ENCODE measurements at regions not wholly inside any gene's neighbourhood (a gene's known extent, or its start where the extent isn't known, plus 50 kb on each side); places are given as distances from the start of the nearest gene placed in this dataset.

DNA sequence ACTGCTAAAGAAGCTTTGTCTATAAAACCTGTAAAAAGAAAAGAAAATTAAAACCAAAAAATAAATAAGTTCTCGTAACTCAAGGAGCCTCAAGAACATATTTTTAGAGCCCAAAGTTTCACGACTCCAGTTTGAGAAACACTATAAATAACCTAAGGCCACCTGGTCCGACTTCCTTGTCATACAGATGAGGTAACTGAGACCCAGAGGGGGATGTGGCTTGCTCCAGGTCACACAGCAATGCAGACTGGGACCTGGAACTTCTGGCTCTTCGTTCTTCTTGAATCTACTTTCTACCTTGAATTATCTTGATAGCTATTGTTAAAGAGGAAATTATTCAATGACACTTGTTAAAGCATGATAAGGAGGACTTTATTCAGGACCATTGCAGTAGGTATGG, 514.8 kb downstream of the CDK5RAP2 start:
- no peak overlapping the region for H3K4me3 ChIP-seq
- no peaks in the 10 kb centered on the region for H3K4me1 ChIP-seq (ENCODE audit: low read depth)
- no peak overlapping the region for H3K27ac ChIP-seq
- H3K27me3 ChIP-seq = no peaks in the 10 kb centered on the region
- H3K9me3 ChIP-seq (ENCODE audit: low read depth) = no peaks in the 10 kb centered on the region
- no peaks in the 10 kb centered on the region for H3K36me3 ChIP-seq
- TF ChIP-seq, protein P1, sequence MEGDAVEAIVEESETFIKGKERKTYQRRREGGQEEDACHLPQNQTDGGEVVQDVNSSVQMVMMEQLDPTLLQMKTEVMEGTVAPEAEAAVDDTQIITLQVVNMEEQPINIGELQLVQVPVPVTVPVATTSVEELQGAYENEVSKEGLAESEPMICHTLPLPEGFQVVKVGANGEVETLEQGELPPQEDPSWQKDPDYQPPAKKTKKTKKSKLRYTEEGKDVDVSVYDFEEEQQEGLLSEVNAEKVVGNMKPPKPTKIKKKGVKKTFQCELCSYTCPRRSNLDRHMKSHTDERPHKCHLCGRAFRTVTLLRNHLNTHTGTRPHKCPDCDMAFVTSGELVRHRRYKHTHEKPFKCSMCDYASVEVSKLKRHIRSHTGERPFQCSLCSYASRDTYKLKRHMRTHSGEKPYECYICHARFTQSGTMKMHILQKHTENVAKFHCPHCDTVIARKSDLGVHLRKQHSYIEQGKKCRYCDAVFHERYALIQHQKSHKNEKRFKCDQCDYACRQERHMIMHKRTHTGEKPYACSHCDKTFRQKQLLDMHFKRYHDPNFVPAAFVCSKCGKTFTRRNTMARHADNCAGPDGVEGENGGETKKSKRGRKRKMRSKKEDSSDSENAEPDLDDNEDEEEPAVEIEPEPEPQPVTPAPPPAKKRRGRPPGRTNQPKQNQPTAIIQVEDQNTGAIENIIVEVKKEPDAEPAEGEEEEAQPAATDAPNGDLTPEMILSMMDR (IDR thresholded peaks at IDR 0.05; ENCODE audit: low read depth, low read length) = no peak
- DNase-seq (ENCODE audit: low read depth in 1 of 2, low spot score in 1 of 2) = no peak

DNA sequence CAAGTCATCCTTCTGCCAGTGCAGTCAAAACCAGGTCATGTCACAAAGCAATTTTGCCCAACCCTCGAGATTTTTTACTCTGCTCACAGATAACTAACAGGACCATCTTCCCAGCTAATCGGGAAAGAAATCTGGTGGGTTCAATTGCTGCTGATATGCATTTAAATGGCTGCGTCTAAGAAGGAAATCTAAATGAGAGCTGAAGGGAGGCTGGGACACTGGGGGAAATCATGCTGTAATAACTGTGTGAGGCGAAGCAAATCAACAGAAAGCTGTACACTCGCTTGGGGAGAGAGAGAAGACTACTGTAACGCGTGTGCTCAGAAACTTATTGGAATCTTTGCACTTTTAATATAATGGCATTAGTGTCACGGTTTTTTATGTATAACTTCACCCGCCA, 535.0 kb downstream of the CDK5RAP2 start:
- Histone ChIP-seq H3K4me1 (ENCODE audit: low read depth) (no peaks in the 10 kb centered on the region), H3K27me3 (no peaks in the 10 kb centered on the region), H3K27ac (no peak overlapping the region), H3K9me3 (ENCODE audit: low read depth) (no peaks in the 10 kb centered on the region), H3K36me3 (no peaks in the 10 kb centered on the region), H3K4me3 (no peak overlapping the region)
- TF ChIP-seq, protein P1 (IDR thresholded peaks at IDR 0.05; ENCODE audit: low read depth, low read length) = no peak
- no peak for DNase-seq (ENCODE audit: low read depth in 1 of 2, low spot score in 1 of 2)

DNA sequence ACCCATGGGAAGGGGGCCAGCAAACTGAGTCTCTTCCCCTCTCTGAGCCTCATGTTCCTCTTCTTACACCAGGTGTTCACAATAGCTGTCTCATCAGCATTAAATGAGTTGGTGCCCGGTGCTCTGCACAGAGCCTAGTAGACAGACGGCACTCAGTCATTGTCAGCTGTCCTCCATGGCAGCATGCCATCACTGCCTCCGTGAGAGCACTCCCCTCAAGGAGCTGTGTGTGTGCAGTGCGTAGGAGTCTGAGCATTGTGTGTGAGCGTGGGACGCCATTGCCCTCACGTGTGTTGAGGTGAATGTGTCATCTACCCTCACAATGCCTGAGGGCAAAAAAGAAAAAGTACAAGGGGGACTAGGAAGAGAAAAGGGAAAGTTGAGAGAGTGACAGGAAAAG, 536.5 kb downstream of the CDK5RAP2 start:
- H3K36me3 ChIP-seq = no peaks in the 10 kb centered on the region
- no peak for DNase-seq (ENCODE audit: low read depth in 1 of 2, low spot score in 1 of 2)
- no peaks in the 10 kb centered on the region for H3K4me1 ChIP-seq (ENCODE audit: low read depth)
- H3K27ac ChIP-seq = no peak overlapping the region
- H3K9me3 ChIP-seq (ENCODE audit: low read depth) = no peaks in the 10 kb centered on the region
- no peaks in the 10 kb centered on the region for H3K27me3 ChIP-seq
- H3K4me3 ChIP-seq = no peak overlapping the region
- TF ChIP-seq, protein P1 (IDR thresholded peaks at IDR 0.05; ENCODE audit: low read depth, low read length) = no peak

DNA sequence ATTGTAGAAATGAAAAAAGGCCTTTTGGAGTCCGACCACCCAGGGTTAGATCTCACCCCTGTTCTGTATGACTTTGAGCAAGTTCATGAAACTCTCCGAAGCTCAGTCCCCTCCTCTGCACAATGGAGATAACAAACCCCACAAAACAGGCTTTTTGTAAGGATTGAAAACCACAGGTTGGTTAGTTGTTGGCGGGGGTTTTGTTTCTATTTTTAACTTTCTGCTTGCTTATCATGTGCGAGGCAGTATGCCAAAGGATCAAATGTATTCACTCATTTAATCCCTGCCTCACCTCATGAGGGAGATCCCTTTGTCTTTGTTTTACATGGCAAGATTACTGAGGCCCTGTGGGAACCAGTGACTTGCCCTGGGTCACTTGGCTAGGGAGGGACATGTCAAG, 539.1 kb downstream of the CDK5RAP2 start:
- Histone ChIP-seq H3K4me1 (ENCODE audit: low read depth) (no peaks in the 10 kb centered on the region), H3K27me3 (no peaks in the 10 kb centered on the region), H3K4me3 (no peak overlapping the region), H3K27ac (no peak overlapping the region), H3K36me3 (no peaks in the 10 kb centered on the region), H3K9me3 (ENCODE audit: low read depth) (no peaks in the 10 kb centered on the region)
- DNase-seq (ENCODE audit: low read depth in 1 of 2, low spot score in 1 of 2) = no peak
- TF ChIP-seq, protein P1 (IDR thresholded peaks at IDR 0.05; ENCODE audit: low read depth, low read length) = no peak

DNA sequence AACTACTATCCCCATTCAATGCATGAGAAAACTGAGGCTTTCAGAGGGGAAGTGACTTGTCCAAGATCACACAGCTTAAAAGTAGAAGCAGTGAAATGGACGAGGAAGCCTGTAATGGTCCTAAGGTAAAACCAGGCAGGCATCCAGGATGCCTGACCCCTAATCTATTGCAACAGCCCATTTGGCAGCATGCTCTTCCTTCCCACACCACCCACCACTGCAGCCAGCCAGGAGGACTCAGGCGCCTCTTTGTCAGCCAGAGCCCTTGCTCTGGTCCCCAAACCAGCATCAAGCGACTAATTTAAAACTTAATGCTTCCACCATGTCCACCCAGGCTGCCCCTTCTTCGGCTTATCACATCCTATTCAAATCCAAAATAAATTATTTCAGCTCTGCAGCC, 541.6 kb downstream of the CDK5RAP2 start:
- Histone ChIP-seq H3K36me3 (no peaks in the 10 kb centered on the region), H3K9me3 (ENCODE audit: low read depth) (no peaks in the 10 kb centered on the region), H3K4me1 (ENCODE audit: low read depth) (no peaks in the 10 kb centered on the region), H3K27ac (no peak overlapping the region), H3K4me3 (no peak overlapping the region), H3K27me3 (no peaks in the 10 kb centered on the region)
- TF ChIP-seq, protein P1 (IDR thresholded peaks at IDR 0.05; ENCODE audit: low read depth, low read length) = no peak
- DNase-seq (ENCODE audit: low read depth in 1 of 2, low spot score in 1 of 2) = no peak

DNA sequence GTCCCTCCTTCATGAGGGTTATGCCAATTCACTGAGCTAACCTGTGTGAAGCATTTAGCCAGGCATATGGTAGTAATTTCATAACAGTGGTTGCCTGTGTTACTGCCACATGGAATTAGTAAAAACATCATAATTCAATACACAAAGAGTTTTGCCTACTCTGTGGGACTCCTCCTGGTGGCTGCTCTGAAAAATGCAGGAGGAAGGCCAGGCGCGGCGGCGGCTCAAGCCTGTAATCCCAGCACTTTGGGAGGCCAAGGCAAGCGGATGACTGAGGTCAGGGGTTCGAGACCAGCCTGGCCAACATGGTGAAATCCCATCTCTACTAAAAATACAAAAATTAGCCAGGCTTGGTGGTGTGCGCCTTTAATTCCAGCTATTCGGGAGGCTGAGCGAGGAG, 547.3 kb downstream of the CDK5RAP2 start:
- no peak overlapping the region for H3K4me3 ChIP-seq
- no peak overlapping the region for H3K27ac ChIP-seq
- H3K36me3 ChIP-seq = no peaks in the 10 kb centered on the region
- H3K9me3 ChIP-seq (ENCODE audit: low read depth) = no peaks in the 10 kb centered on the region
- no peak for DNase-seq (ENCODE audit: low read depth in 1 of 2, low spot score in 1 of 2)
- H3K27me3 ChIP-seq = no peaks in the 10 kb centered on the region
- H3K4me1 ChIP-seq (ENCODE audit: low read depth) = no peaks in the 10 kb centered on the region
- TF ChIP-seq, protein P1 (IDR thresholded peaks at IDR 0.05; ENCODE audit: low read depth, low read length) = no peak

All from cardiac muscle cell (in vitro differentiated cells and primary cell).